NOMO-1 (cell line): ENCODE measurements at regions not wholly inside any gene's neighbourhood (a gene's known extent, or its start where the extent isn't known, plus 50 kb on each side); places are given as distances from the start of the nearest gene placed in this dataset.

Experiments
- DNase-seq, 2 experiments: peaks; one replicate each; lab custom pipeline; 2025; ENCODE audit not compliant: unreplicated experiment in 2 of 2; lab: John Stamatoyannopoulos, UW

DNA sequence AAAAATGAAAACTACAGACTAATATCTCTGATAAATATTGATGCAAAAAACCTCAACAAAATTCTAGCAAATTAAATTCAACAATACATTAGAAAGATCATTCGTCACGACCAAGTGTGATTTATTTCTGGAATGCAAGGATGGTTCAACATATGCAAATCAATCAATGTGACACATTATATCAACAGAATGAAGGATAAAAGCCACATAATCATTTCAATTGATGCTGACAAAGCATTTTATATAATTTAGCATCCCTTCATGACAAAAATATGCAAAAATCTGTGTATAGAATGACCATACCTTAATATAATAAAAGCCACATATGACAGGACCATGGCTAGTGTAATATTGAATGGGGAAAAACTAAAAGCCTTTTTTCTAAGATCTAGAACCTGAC, 457.2 kb upstream of the SPANXN1 start:
- no peak for DNase-seq

GRCh38 chrX:144791298-144791697, 456.0 kb upstream of the SPANXN1 start:
- DNase-seq, result no peak

GRCh38 chrX:144798972-144799371, 448.3 kb upstream of the SPANXN1 start:
- peak in 1 of 2 experiments; percentile 1 for DNase-seq

DNA sequence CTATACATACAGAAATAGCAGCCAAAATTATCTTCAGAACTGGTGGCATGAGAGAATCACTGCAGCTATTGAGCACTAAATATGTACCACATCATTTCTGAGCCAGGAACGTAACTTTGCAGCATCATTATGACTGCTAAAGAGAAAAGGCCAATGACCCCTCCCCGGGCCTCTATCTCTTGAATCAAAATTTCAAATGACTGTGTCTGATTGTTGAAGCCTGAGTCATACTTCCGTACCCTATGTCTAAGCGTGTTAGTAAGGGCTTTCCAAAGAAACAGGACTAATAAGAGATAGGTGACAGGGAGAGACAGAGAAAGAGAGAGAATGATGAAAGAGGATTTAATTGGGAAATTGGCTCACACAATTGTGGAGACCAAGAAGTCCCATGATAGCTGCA, 445.5 kb upstream of the SPANXN1 start:
- no peak for DNase-seq

DNA sequence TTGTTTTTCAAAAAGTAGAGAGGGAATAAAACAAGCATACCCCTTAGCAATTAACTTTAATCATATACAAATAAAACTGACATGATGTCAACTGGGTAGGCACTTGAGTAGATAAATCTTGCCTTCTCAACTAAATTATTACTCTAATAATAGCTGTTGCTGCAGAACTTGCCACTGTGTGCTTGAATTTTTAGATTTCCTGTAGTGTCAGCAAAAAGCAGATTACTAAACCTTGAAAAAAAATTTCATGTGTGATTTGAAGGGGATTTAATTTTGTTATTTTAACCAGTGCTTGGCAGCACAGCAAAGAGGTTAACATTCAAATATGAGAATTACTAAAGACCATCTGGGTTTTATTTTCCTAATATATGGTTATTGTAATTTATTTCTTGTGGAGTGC, 438.3 kb upstream of the SPANXN1 start:
- no peak for DNase-seq

- DNase-seq, result no peak
Measured at GRCh38 chrX:144810539-144810938, 436.8 kb upstream of the SPANXN1 start.

DNA sequence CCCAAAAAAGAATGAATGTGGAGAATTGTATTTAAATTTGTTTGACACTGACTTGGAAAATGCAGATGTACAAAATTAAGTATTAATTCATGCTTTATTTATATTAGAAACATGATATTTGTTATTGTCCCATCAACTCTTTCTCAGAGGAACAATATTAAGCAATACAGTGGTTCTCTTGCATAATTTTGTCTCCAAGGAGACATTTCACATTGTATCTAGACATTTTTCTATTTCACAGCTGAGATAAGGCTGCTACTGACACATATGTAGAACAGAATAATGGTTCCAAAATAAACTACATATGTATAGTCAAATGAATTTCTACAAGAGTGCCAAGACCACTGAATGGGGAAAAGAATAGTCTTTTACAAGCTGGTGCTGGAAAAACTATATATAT, 427.9 kb upstream of the SPANXN1 start:
- no peak for DNase-seq

DNA sequence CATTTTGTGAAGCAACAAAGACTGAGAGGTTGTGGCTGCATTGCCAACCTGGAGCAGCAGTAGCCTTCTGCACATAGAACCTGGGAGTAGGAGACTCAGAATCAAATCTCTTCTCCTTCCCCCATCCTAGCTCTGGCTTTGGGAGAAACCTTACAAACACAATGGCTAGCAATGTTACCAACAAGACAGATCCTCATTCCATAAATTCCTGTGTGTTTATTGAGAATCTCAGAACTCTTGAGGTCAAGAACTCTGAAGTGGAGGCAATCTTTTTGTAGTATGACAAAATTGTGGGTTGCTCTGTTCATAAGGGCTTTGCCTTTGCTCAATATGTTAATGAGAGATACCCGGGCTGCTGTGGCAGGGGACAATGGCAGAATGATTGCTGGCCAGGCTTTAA, 406.7 kb upstream of the SPANXN1 start:
- DNase-seq, result no peak

DNA sequence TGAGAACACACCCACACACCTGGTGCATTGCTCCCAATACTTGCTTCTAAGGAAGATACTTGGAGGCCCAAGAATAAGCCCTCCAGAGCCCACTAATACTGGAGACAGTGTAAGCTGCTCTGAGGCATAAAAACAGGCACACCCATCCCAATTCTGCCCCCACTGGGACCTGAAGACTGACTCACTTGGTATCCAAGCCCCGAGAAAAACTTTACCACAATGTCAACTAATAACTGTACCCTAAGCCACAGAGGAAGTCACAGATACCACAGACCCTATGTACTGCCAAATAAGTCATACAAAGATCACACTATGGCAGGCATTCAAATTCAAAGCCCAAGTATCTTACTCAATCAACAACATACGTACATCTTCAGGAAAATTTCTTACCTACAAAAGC, 398.2 kb upstream of the SPANXN1 start:
- no peak for DNase-seq

GRCh38 chrX:144896323-144896722, 351.0 kb upstream of the SPANXN1 start:
- no peak for DNase-seq

DNA sequence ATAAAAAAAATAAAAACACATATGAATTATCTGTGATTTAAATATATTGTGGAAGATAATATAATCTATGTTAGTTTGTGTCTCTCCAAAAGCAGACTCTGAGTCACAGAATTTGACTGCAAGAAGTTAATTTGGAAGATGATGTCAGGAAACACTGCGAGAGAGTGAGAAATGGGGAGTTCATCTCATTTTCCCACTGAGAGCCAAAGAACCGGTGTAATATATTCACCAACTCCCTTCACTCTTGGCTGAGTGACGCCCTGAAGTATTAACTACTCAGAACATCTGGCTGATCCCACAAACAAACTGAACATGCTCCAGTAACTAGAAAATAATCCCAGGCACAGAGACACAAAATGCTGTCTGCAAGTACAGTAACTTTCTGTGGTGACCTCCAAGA, 345.8 kb upstream of the SPANXN1 start:
- no peak for DNase-seq

- DNase-seq, result no peak
Measured at GRCh38 chrX:144916785-144917184, 330.5 kb upstream of the SPANXN1 start.

DNA sequence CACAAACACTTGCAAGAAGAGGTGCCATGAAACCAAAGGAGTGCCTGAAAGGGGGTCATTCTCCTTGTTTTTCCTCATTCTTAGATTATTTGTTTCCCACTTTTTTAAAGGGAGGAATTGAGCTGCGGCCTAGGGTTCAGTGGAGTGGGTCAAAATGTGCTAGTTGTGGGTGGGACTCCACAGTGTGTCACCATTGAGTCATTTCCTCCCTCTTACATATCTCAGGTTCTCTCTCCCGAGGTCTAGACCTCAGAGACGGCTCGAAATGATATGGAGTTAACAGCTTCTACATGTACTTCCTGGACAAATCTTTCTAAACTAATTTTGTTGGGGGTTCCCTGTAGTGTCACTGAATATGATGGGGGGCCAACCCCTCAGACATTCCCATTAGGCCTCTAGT, 328.4 kb upstream of the SPANXN1 start:
- no peak for DNase-seq

DNA sequence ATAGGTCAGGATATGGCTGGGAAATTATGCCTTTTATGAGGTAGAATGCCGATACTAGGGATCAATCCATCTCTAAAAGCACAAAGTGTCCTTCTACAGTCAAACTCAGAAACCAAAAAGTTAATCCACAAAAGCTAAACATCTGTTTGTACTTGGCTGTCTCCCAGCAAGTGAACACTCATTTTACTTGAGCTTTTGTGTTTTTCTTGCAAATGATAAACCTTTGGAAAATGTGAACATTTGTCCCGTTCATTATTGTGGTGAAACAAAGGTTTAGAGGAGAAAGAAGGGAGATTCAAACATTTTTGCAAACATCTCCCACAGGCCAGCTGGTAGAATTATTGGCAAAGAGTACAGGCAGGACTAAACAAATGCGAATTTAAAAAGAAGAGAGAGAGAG, 300.6 kb upstream of the SPANXN1 start:
- DNase-seq, result no peak
